Mesenchymal stem cell (in vitro differentiated cells and primary cell): ENCODE measurements at regions not wholly inside any gene's neighbourhood (a gene's known extent, or its start where the extent isn't known, plus 50 kb on each side); places are given as distances from the start of the nearest gene placed in this dataset.
A peak's percentile ranks its signal among the peaks of the same experiment; 100 is the strongest.

Experiments used
- DNase-seq: peaks from one replicate; pipeline ENCODE4 v3.0.0-alpha.2; 2013
- H2AFZ ChIP-seq: one replicate; pipeline ENCODE4 v1.6.1; 2013; ENCODE audit warnings: low read depth, mild to moderate bottlenecking, control low read depth, inconsistent platforms, low read length, moderate library complexity
- H2AK5ac ChIP-seq: 2 replicates; pipeline ENCODE4 v1.6.1; 2013; ENCODE audit warnings: low read length, moderate library complexity, mild to moderate bottlenecking, inconsistent platforms; ENCODE audit not compliant: severe bottlenecking
- H2BK120ac ChIP-seq: one replicate; pipeline ENCODE4 v1.6.1; 2013; ENCODE audit warnings: low read depth, mild to moderate bottlenecking, inconsistent platforms, low read length, moderate library complexity
- H2BK12ac ChIP-seq, 2 experiments: one replicate each; pipeline ENCODE4 v1.6.1; 2013; ENCODE audit warnings: inconsistent platforms in 2 of 2, low read length in 2 of 2, mild to moderate bottlenecking in 2 of 2, moderate library complexity in 2 of 2, control low read depth in 1 of 2
- H2BK15ac ChIP-seq: one replicate; pipeline ENCODE4 v1.6.1; 2013; ENCODE audit warnings: mild to moderate bottlenecking, low read depth, inconsistent platforms; ENCODE audit not compliant: poor library complexity, severe bottlenecking
- H2BK5ac ChIP-seq: 2 replicates; pipeline ENCODE4 v1.6.1; 2013; ENCODE audit warnings: low read depth, mild to moderate bottlenecking, low read length, control low read depth, inconsistent platforms; ENCODE audit not compliant: poor library complexity, severe bottlenecking
- H3K14ac ChIP-seq, 2 experiments: one replicate each; pipeline ENCODE4 v1.6.1; 2013; ENCODE audit warnings: inconsistent platforms in 2 of 2, low read length in 2 of 2, control low read depth in 1 of 2, mild to moderate bottlenecking in 1 of 2, moderate library complexity in 1 of 2
- H3K18ac ChIP-seq, 2 experiments: one replicate each; pipeline ENCODE4 v1.6.1; 2013; ENCODE audit warnings: inconsistent platforms in 2 of 2, low read length in 2 of 2, control low read depth in 1 of 2, low read depth in 1 of 2, mild to moderate bottlenecking in 1 of 2
- H3K23ac ChIP-seq, 2 experiments: one replicate each; pipeline ENCODE4 v1.6.1; 2013; ENCODE audit warnings: inconsistent platforms in 2 of 2, low read length in 2 of 2, mild to moderate bottlenecking in 2 of 2, moderate library complexity in 2 of 2, control low read depth in 1 of 2
- H3K27ac ChIP-seq: 2 replicates; pipeline ENCODE4 v1.5.1; 2013; ENCODE audit warnings: mild to moderate bottlenecking, moderate library complexity, low read length, control low read depth, inconsistent platforms; ENCODE audit not compliant: poor library complexity, severe bottlenecking
- H3K27me3 ChIP-seq, 2 experiments: 2 replicates each; pipeline versions ENCODE4 v1.6.1 to v1.7.0; 2013; ENCODE audit warnings: low read length in 2 of 2, mild to moderate bottlenecking in 2 of 2, moderate library complexity in 2 of 2, control low read depth in 1 of 2, inconsistent platforms in 1 of 2; ENCODE audit not compliant: control insufficient read depth in 1 of 2, insufficient read depth in 1 of 2
- H3K36me3 ChIP-seq, 2 experiments: 2 replicates each; pipeline versions ENCODE4 v1.6.1 to v1.7.0; 2013; ENCODE audit warnings: low read length in 2 of 2, control low read depth in 1 of 2, inconsistent platforms in 1 of 2, low read depth in 1 of 2, mild to moderate bottlenecking in 1 of 2; ENCODE audit not compliant: insufficient read depth in 2 of 2, control insufficient read depth in 1 of 2
- H3K4ac ChIP-seq, 2 experiments: one replicate each; pipeline ENCODE4 v1.6.1; 2013; ENCODE audit warnings: inconsistent platforms in 2 of 2, low read length in 2 of 2, mild to moderate bottlenecking in 2 of 2, moderate library complexity in 2 of 2, control low read depth in 1 of 2, low read depth in 1 of 2
- H3K4me1 ChIP-seq: 2 replicates; pipeline ENCODE4 v1.6.1; 2013; ENCODE audit warnings: low read depth, low read length, control low read depth; ENCODE audit not compliant: control insufficient read depth, insufficient read depth
- H3K4me2 ChIP-seq: 2 replicates; pipeline ENCODE4 v1.6.1; 2013; ENCODE audit warnings: low read length, mild to moderate bottlenecking, inconsistent platforms; ENCODE audit not compliant: poor library complexity, severe bottlenecking
- H3K4me3 ChIP-seq, 2 experiments: 2 replicates each; pipeline versions ENCODE4 v1.5.1 to v1.7.0; 2013; ENCODE audit warnings: low read length in 2 of 2, mild to moderate bottlenecking in 2 of 2, control low read depth in 1 of 2, low read depth in 1 of 2; ENCODE audit not compliant: insufficient read depth in 1 of 2
- H3K79me1 ChIP-seq: replicated peaks from 2 replicates; pipeline ENCODE4 v1.6.1; 2013; ENCODE audit warnings: mild to moderate bottlenecking, control low read depth, low read length, inconsistent platforms; ENCODE audit not compliant: poor library complexity, severe bottlenecking
- H3K9ac ChIP-seq: 2 replicates; pipeline ENCODE4 v1.7.0; 2013; ENCODE audit warnings: mild to moderate bottlenecking, low read length, moderate library complexity
- H3K9me3 ChIP-seq: 2 replicates; pipeline ENCODE4 v1.7.0; 2013; ENCODE audit warnings: mild to moderate bottlenecking, low read length; ENCODE audit not compliant: control insufficient read depth
- H4K8ac ChIP-seq: one replicate; pipeline ENCODE4 v1.6.1; 2013; ENCODE audit warnings: inconsistent platforms, mild to moderate bottlenecking, low read length, moderate library complexity
- H4K91ac ChIP-seq: one replicate; pipeline ENCODE4 v1.6.1; 2013; ENCODE audit warnings: mild to moderate bottlenecking, low read length, inconsistent platforms
- WGBS: methylation state at CpG from one replicate; pipeline ENCODE4 v1.1.7; 2013; ENCODE audit warnings: mixed read lengths; 5-methylcytosine and 5-hydroxymethylcytosine counted together

GRCh38 chr1:108327534-108328466 lies 83.9 kb upstream of the NBPF4 start:
- H3K4ac ChIP-seq = no peak overlapping the region
- H4K8ac ChIP-seq = no peak overlapping the region
- no peak overlapping the region for H3K27ac ChIP-seq
- no peak overlapping the region for H3K4me2 ChIP-seq
- H3K9ac ChIP-seq = no peak overlapping the region
- no peaks in the 10 kb centered on the region for H3K36me3 ChIP-seq
- no peak overlapping the region for H2BK12ac ChIP-seq
- H2AFZ ChIP-seq = no peak overlapping the region
- no peak overlapping the region for H2BK15ac ChIP-seq
- no peaks in the 10 kb centered on the region for H3K4me1 ChIP-seq
- no peak for DNase-seq
- WGBS = 69% methylated on average over 3 of the region's 4 CpGs
- no peak overlapping the region for H2AK5ac ChIP-seq
- no peak overlapping the region for H3K14ac ChIP-seq
- no peak overlapping the region for H2BK5ac ChIP-seq
- H3K4me3 ChIP-seq = no peak overlapping the region
- no peaks in the 10 kb centered on the region for H3K79me1 ChIP-seq
- H3K9me3 ChIP-seq = no peaks in the 10 kb centered on the region
- no peak overlapping the region for H3K18ac ChIP-seq
- no peak overlapping the region for H4K91ac ChIP-seq
- peaks cover 0 to 3% of the 10 kb centered on the region in 2 experiments for H3K27me3 ChIP-seq
- H3K23ac ChIP-seq = no peak overlapping the region
- H2BK120ac ChIP-seq = no peak overlapping the region

DNA sequence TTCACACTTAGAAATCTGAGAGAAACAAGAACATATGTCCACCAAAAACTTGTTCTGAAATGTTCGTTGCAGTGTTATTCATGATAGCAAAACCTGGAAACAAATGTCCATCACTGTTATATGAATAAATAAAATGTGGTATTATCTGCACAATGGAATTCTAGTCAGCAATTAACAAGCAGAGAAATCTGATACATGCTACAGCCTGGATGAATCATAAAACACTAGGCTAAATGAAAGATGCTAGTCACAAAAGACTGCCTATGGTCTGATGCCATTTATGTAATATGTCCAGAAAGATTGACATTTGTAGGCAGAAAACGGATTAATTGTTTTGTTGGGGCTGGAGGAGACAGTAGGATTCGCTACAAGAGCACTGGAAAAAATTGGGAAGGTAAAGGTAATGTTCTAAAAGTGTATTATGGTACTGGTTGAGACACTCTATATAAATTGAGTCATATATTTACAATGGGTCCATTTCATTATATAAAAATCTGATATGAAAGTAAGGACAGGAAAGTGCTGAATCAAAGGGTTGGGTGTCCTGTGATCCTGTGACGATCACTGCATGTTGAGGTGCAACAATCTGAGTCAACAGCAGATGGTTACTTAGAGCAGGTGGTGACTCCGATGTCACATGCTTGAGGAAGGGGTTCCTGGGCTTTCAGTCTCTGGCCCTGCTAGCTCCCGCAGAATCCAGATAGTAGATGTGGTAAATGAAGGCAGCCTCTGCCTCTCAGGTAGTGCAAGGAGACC lies 102.1 kb upstream of the NBPF4 start:
- Histone ChIP-seq H3K27me3 (no peaks in the 10 kb centered on the region), H2AFZ (no peak overlapping the region), H3K4me3 (no peak overlapping the region), H2BK15ac (no peak overlapping the region), H2BK12ac (no peak overlapping the region), H4K8ac (no peak overlapping the region), H3K4me2 (no peak overlapping the region), H3K4ac (no peak overlapping the region), H3K18ac (no peak overlapping the region), H3K4me1 (no peaks in the 10 kb centered on the region), H3K23ac (no peak overlapping the region), H3K79me1 (no peaks in the 10 kb centered on the region), H2BK120ac (no peak overlapping the region), H3K27ac (no peak overlapping the region), H3K9me3 (peaks cover 6% of the 10 kb centered on the region), H2BK5ac (no peak overlapping the region), H3K14ac (no peak overlapping the region), H3K9ac (no peak overlapping the region), H2AK5ac (no peak overlapping the region), H4K91ac (no peak overlapping the region), H3K36me3 (no peaks in the 10 kb centered on the region)
- 69% methylated on average over 5 of the region's 6 CpGs for WGBS
- DNase-seq = no peak

DNA sequence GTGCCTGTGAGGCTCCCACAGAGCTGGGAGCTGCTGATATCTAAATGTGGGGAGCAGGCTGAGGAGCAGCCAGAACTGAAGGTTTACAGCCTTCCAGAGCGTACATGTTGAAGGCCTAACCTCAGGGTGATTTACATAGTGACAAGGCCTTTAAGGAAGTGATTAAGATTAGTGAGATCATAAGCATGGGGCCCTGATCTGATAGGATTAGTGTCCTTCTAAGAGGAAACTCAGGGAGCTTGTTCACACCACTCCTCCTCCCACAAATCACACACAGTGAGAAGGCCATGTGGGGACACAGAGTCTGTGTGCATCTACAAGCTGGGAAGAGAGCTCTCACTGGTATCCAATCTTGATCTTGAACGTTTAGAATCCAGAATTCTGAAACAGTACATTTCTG lies 92.3 kb upstream of the NBPF6 start:
- Histone ChIP-seq H3K36me3 (no peaks in the 10 kb centered on the region), H2AFZ (no peak overlapping the region), H3K18ac (peak overlapping the region in 1 of 2 experiments; percentile 5), H2BK5ac (no peak overlapping the region), H3K4ac (no peak overlapping the region), H3K14ac (no peak overlapping the region), H3K79me1 (no peaks in the 10 kb centered on the region), H2BK12ac (no peak overlapping the region), H4K8ac (no peak overlapping the region), H2BK15ac (no peak overlapping the region), H2AK5ac (no peak overlapping the region), H3K27me3 (no peaks in the 10 kb centered on the region), H2BK120ac (no peak overlapping the region), H3K4me2 (no peak overlapping the region), H4K91ac (no peak overlapping the region), H3K4me1 (no peaks in the 10 kb centered on the region), H3K9ac (no peak overlapping the region), H3K9me3 (peaks cover 4% of the 10 kb centered on the region), H3K4me3 (no peak overlapping the region), H3K23ac (no peak overlapping the region), H3K27ac (no peak overlapping the region)
- no peak for DNase-seq
- 20% methylated on average over 1 of the region's 2 CpGs for WGBS
